ENCODE measurements at regions not wholly inside any gene's neighbourhood (a gene's known extent, or its start where the extent isn't known, plus 50 kb on each side); places are given as distances from the start of the nearest gene placed in this dataset.

GRCh38 chr2:36302911-36303310 is 52.7 kb upstream of the CRIM1 start:
- no peaks in the 10 kb centered on the region for H3K27me3 Mint-ChIP-seq
- TF ChIP-seq, protein P1, sequence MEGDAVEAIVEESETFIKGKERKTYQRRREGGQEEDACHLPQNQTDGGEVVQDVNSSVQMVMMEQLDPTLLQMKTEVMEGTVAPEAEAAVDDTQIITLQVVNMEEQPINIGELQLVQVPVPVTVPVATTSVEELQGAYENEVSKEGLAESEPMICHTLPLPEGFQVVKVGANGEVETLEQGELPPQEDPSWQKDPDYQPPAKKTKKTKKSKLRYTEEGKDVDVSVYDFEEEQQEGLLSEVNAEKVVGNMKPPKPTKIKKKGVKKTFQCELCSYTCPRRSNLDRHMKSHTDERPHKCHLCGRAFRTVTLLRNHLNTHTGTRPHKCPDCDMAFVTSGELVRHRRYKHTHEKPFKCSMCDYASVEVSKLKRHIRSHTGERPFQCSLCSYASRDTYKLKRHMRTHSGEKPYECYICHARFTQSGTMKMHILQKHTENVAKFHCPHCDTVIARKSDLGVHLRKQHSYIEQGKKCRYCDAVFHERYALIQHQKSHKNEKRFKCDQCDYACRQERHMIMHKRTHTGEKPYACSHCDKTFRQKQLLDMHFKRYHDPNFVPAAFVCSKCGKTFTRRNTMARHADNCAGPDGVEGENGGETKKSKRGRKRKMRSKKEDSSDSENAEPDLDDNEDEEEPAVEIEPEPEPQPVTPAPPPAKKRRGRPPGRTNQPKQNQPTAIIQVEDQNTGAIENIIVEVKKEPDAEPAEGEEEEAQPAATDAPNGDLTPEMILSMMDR (IDR thresholded peaks at IDR 0.05; ENCODE audit: unreplicated experiment), result no peak
- H3K27ac Mint-ChIP-seq, result no peak overlapping the region
- no peak for DNase-seq (ENCODE audit: low spot score, unreplicated experiment)
- no peaks in the 10 kb centered on the region for H3K36me3 Mint-ChIP-seq (ENCODE audit: insufficient read depth)
- no peak overlapping the region for H3K4me3 Mint-ChIP-seq (ENCODE audit: low read depth)
- peaks cover 1% of the 10 kb centered on the region for H3K4me1 Mint-ChIP-seq (ENCODE audit: low read depth)
- no peaks in the 10 kb centered on the region for H3K9me3 Mint-ChIP-seq (ENCODE audit: low read depth)

- Mint-ChIP-seq H3K9me3 (ENCODE audit: low read depth) (no peaks in the 10 kb centered on the region), H3K4me3 (ENCODE audit: low read depth) (no peak overlapping the region), H3K36me3 (ENCODE audit: insufficient read depth) (no peaks in the 10 kb centered on the region), H3K27ac (no peak overlapping the region), H3K27me3 (no peaks in the 10 kb centered on the region), H3K4me1 (ENCODE audit: low read depth) (peaks cover 11% of the 10 kb centered on the region)
- TF ChIP-seq, protein P1 (IDR thresholded peaks at IDR 0.05; ENCODE audit: unreplicated experiment), result no peak
- no peak for DNase-seq (ENCODE audit: low spot score, unreplicated experiment)
Observed at GRCh38 chr2:36301843-36302242, 53.7 kb upstream of the CRIM1 start.

DNA sequence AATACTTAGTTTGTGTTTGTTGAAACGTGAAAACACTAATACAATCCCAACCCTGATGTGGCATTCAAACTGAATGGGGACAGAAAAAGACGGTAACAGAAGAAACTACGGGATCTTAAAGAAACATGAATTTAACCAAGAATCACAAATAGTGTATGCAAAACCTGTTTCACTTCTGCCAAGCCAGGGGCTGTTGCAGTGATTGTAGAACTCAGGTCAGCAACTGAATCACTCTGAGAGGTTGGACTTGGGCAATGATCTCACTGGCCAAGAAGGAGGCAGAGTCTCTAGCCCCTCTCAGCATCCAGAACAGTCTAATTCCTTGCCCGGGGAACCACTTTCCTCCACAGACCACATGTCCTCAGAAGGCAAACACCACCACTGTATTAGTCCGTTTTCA is 54.9 kb upstream of the CRIM1 start:
- TF ChIP-seq, protein P1 (IDR thresholded peaks at IDR 0.05; ENCODE audit: unreplicated experiment), result no peak
- Mint-ChIP-seq H3K9me3 (ENCODE audit: low read depth) (no peaks in the 10 kb centered on the region), H3K4me1 (ENCODE audit: low read depth) (peaks cover 21% of the 10 kb centered on the region), H3K36me3 (ENCODE audit: insufficient read depth) (no peaks in the 10 kb centered on the region), H3K4me3 (ENCODE audit: low read depth) (no peak overlapping the region), H3K27ac (no peak overlapping the region), H3K27me3 (no peaks in the 10 kb centered on the region)
- DNase-seq (ENCODE audit: low spot score, unreplicated experiment), result no peak

- Mint-ChIP-seq H3K4me1 (ENCODE audit: low read depth) (peaks cover 40% of the 10 kb centered on the region), H3K27ac (peak overlapping the region; percentile 56), H3K9me3 (ENCODE audit: low read depth) (no peaks in the 10 kb centered on the region), H3K4me3 (ENCODE audit: low read depth) (no peak overlapping the region), H3K27me3 (no peaks in the 10 kb centered on the region), H3K36me3 (ENCODE audit: insufficient read depth) (no peaks in the 10 kb centered on the region)
- TF ChIP-seq, protein P1 (IDR thresholded peaks at IDR 0.05; ENCODE audit: unreplicated experiment), result no peak
- DNase-seq (ENCODE audit: low spot score, unreplicated experiment), result no peak
Observed at GRCh38 chr2:36296798-36297197, 58.8 kb upstream of the CRIM1 start.

GRCh38 chr2:36294316-36294721 is 61.3 kb upstream of the CRIM1 start:
- H3K4me3 Mint-ChIP-seq (ENCODE audit: low read depth), result no peak overlapping the region
- no peaks in the 10 kb centered on the region for H3K27me3 Mint-ChIP-seq
- DNase-seq (ENCODE audit: low spot score, unreplicated experiment), result no peak
- TF ChIP-seq, protein P1 (IDR thresholded peaks at IDR 0.05; ENCODE audit: unreplicated experiment), result no peak
- no peaks in the 10 kb centered on the region for H3K9me3 Mint-ChIP-seq (ENCODE audit: low read depth)
- no peak overlapping the region for H3K27ac Mint-ChIP-seq
- peaks cover 50% of the 10 kb centered on the region for H3K4me1 Mint-ChIP-seq (ENCODE audit: low read depth)
- no peaks in the 10 kb centered on the region for H3K36me3 Mint-ChIP-seq (ENCODE audit: insufficient read depth)
